Kidney epithelial cell (primary cell): ENCODE measurements at regions not wholly inside any gene's neighbourhood (a gene's known extent, or its start where the extent isn't known, plus 50 kb on each side); places are given as distances from the start of the nearest gene placed in this dataset.
A peak's percentile ranks its signal among the peaks of the same experiment; 100 is the strongest.

ENCODE experiments used
- DNase-seq: peaks from one replicate; pipeline ENCODE4 v3.0.0-alpha.2; 2010; ENCODE audit warnings: low read depth
- H3K27me3 ChIP-seq: 2 replicates; pipeline ENCODE4 v1.6.0; 2011; ENCODE audit warnings: low read length; ENCODE audit not compliant: control insufficient read depth, insufficient read depth
- H3K36me3 ChIP-seq: 2 replicates; pipeline ENCODE4 v1.5.1; 2011; ENCODE audit warnings: low read length; ENCODE audit not compliant: control insufficient read depth, insufficient read depth
- H3K4me3 ChIP-seq: 2 replicates; pipeline ENCODE4 v1.5.1; 2011; ENCODE audit warnings: low read depth, mild to moderate bottlenecking, control low read depth, low read length
- CTCF ChIP-seq: IDR thresholded peaks from 2 replicates; pipeline ENCODE4 v1.5.1; 2011; ENCODE audit warnings: mild to moderate bottlenecking, moderate library complexity, low read length, control low read depth, inconsistent platforms; ENCODE audit not compliant: insufficient read depth, poor library complexity, severe bottlenecking

- no peak for TF ChIP-seq CTCF
- Histone ChIP-seq H3K4me3 (no peak overlapping the region), H3K36me3 (no peaks in the 10 kb centered on the region), H3K27me3 (no peaks in the 10 kb centered on the region)
- DNase-seq: no peak
Observed at GRCh38 chr10:6346631-6347030, 143.9 kb downstream of the PFKFB3 start.

- H3K4me3 ChIP-seq: no peak overlapping the region
- peak; percentile 37 for DNase-seq
- TF ChIP-seq CTCF: no peak
Observed at GRCh38 chr10:6347391-6347951, 144.7 kb downstream of the PFKFB3 start.

GRCh38 chr10:6348096-6348874 lies 145.6 kb downstream of the PFKFB3 start:
- TF ChIP-seq CTCF: no peak
- H3K27me3 ChIP-seq: no peaks in the 10 kb centered on the region
- H3K4me3 ChIP-seq: no peak overlapping the region
- DNase-seq: peak; percentile 74
- no peaks in the 10 kb centered on the region for H3K36me3 ChIP-seq

More at GRCh38 chr10:6347391-6347951, 144.7 kb downstream of the PFKFB3 start:
- Histone ChIP-seq H3K27me3 (no peaks in the 10 kb centered on the region), H3K36me3 (no peaks in the 10 kb centered on the region)

GRCh38 chr10:6349846-6350535 lies 147.3 kb downstream of the PFKFB3 start:
- TF ChIP-seq CTCF: no peak
- no peaks in the 10 kb centered on the region for H3K27me3 ChIP-seq
- no peak for DNase-seq
- H3K4me3 ChIP-seq: no peak overlapping the region
- no peaks in the 10 kb centered on the region for H3K36me3 ChIP-seq

GRCh38 chr10:6350609-6351008 lies 147.9 kb downstream of the PFKFB3 start:
- no peaks in the 10 kb centered on the region for H3K27me3 ChIP-seq
- no peak for TF ChIP-seq CTCF
- H3K36me3 ChIP-seq: no peaks in the 10 kb centered on the region
- H3K4me3 ChIP-seq: no peak overlapping the region
- no peak for DNase-seq
